ENCODE measurements at regions not wholly inside any gene's neighbourhood (a gene's known extent, or its start where the extent isn't known, plus 50 kb on each side); places are given as distances from the start of the nearest gene placed in this dataset.
"Not testable (repeated sequence)": the region's sequence is repeated elsewhere in the genome, so short reads cannot be mapped to it uniquely, and the experiment has no call there.

- no peak for DNase-seq
Observed at GRCh38 chr4:82171531-82172155, 202.1 kb downstream of the HNRNPD start.

GRCh38 chr4:82149750-82150149, 224.0 kb downstream of the HNRNPD start:
- no peak for DNase-seq

GRCh38 chr4:82145850-82146249, 227.9 kb downstream of the HNRNPD start:
- DNase-seq: no peak

GRCh38 chr4:82140422-82140821, 233.4 kb downstream of the HNRNPD start:
- no peak for DNase-seq

- no peak for DNase-seq
Observed at GRCh38 chr4:82139287-82139686, 234.5 kb downstream of the HNRNPD start.

GRCh38 chr4:82138374-82138773, 235.4 kb downstream of the HNRNPD start:
- no peak for DNase-seq

GRCh38 chr4:82136161-82136801, 237.5 kb downstream of the HNRNPD start:
- DNase-seq: no peak

GRCh38 chr4:82128355-82128754, 245.4 kb downstream of the HNRNPD start:
- no peak for DNase-seq

GRCh38 chr4:82126512-82127040, 247.2 kb downstream of the HNRNPD start:
- DNase-seq: no peak

GRCh38 chr4:82125787-82126297, 247.9 kb downstream of the HNRNPD start:
- DNase-seq: no peak

GRCh38 chr4:82124932-82125786, 248.6 kb downstream of the HNRNPD start:
- no peak for DNase-seq

- DNase-seq: no peak
Observed at GRCh38 chr4:82124365-82124764, 249.4 kb downstream of the HNRNPD start.

- DNase-seq: no peak
Observed at GRCh38 chr4:82123934-82124333, 249.9 kb downstream of the HNRNPD start.

- DNase-seq: not testable (repeated sequence)
Observed at GRCh38 chr4:82115183-82115582, 258.6 kb downstream of the HNRNPD start.

- no peak for DNase-seq
Observed at GRCh38 chr4:82108506-82108905, 265.3 kb downstream of the HNRNPD start.

GRCh38 chr4:82104578-82104977, 269.2 kb downstream of the HNRNPD start:
- DNase-seq: no peak

- no peak for DNase-seq
Observed at GRCh38 chr4:82099928-82100579, 273.7 kb downstream of the HNRNPD start.

GRCh38 chr4:82097504-82097903, 276.3 kb downstream of the HNRNPD start:
- DNase-seq: no peak

- no peak for DNase-seq
Observed at GRCh38 chr4:82090717-82091116, 283.1 kb downstream of the HNRNPD start.

- DNase-seq: no peak
Observed at GRCh38 chr4:82084747-82085146, 289.0 kb downstream of the HNRNPD start.

GRCh38 chr4:82077471-82077995, 296.3 kb downstream of the HNRNPD start:
- not testable (repeated sequence) for DNase-seq

- no peak for DNase-seq
Observed at GRCh38 chr4:82076809-82077208, 297.0 kb downstream of the HNRNPD start.

GRCh38 chr4:82076359-82076758, 297.4 kb downstream of the HNRNPD start:
- DNase-seq: no peak

All from DMS153 (cell line).